Activated naive CD4-positive, alpha-beta T cell treated with anti-CD3 and anti-CD28 coated beads, Interleukin-2, amount 10 ng/mL, durations not matched to agents 7 days and 5 days (primary cell): ENCODE measurements at regions not wholly inside any gene's neighbourhood (a gene's known extent, or its start where the extent isn't known, plus 50 kb on each side); places are given as distances from the start of the nearest gene placed in this dataset.
"Not testable (repeated sequence)": the region's sequence is repeated elsewhere in the genome, so short reads cannot be mapped to it uniquely, and the experiment has no call there.

Experiments used
- CTCF ChIA-PET: fragments of 350-600 bp; sonication (Branson Sonifier 250); formaldehyde crosslinking; loops from one replicate; lab custom pipeline; 2021; ENCODE audit warnings: antibody characterized with exemption; lab: Charles Lee
- DNase-seq: peaks from one replicate; pipeline ENCODE4 v3.0.0-alpha.2; 2020
- H3K27ac Mint-ChIP-seq: one replicate; pipeline ENCODE4 v1.8.0; 2021; ENCODE audit warnings: mild to moderate bottlenecking, moderate library complexity, mixed read lengths
- H3K27me3 Mint-ChIP-seq: one replicate; pipeline ENCODE4 v1.8.0; 2021; ENCODE audit warnings: mild to moderate bottlenecking, mixed read lengths
- H3K36me3 Mint-ChIP-seq: one replicate; pipeline ENCODE4 v1.8.0; 2021; ENCODE audit warnings: mixed read lengths
- H3K4me1 Mint-ChIP-seq: one replicate; pipeline ENCODE4 v1.8.0; 2021; ENCODE audit warnings: mixed read lengths
- H3K4me3 Mint-ChIP-seq: one replicate; pipeline ENCODE4 v1.8.0; 2021; ENCODE audit warnings: mild to moderate bottlenecking, moderate library complexity, mixed read lengths
- H3K9me3 Mint-ChIP-seq: one replicate; pipeline ENCODE4 v1.8.0; 2021; ENCODE audit warnings: mixed read lengths

- CTCF ChIA-PET, DNase-seq, H3K36me3 Mint-ChIP-seq, H3K27ac Mint-ChIP-seq, H3K9me3 Mint-ChIP-seq, H3K27me3 Mint-ChIP-seq, H3K4me1 Mint-ChIP-seq, H3K4me3 Mint-ChIP-seq: not testable (repeated sequence)
Observed at GRCh38 chr13:53305419-53305818, 276.8 kb downstream of the OLFM4 start.

- Mint-ChIP-seq H3K27ac (no peak overlapping the region), H3K27me3 (no peaks in the 10 kb centered on the region), H3K36me3 (no peaks in the 10 kb centered on the region), H3K4me3 (no peak overlapping the region), H3K9me3 (peaks cover 4% of the 10 kb centered on the region), H3K4me1 (no peaks in the 10 kb centered on the region)
- DNase-seq, result no peak
- CTCF ChIA-PET, result no interaction called here
Observed at GRCh38 chr13:53310786-53311185, 282.2 kb downstream of the OLFM4 start.

GRCh38 chr13:53311561-53311960 lies 282.9 kb downstream of the OLFM4 start:
- Mint-ChIP-seq H3K36me3 (no peaks in the 10 kb centered on the region), H3K27me3 (no peaks in the 10 kb centered on the region), H3K4me1 (no peaks in the 10 kb centered on the region), H3K4me3 (no peak overlapping the region), H3K9me3 (peaks cover 4% of the 10 kb centered on the region), H3K27ac (no peak overlapping the region)
- CTCF ChIA-PET, result no interaction called here
- no peak for DNase-seq

- Mint-ChIP-seq H3K27me3 (no peaks in the 10 kb centered on the region), H3K27ac (no peak overlapping the region), H3K9me3 (no peaks in the 10 kb centered on the region), H3K4me1 (no peaks in the 10 kb centered on the region), H3K36me3 (no peaks in the 10 kb centered on the region), H3K4me3 (no peak overlapping the region)
- CTCF ChIA-PET, result no interaction called here
- DNase-seq, result no peak
Observed at GRCh38 chr13:53321296-53321801, 292.7 kb downstream of the OLFM4 start.

GRCh38 chr13:53324656-53325055 lies 296.0 kb downstream of the OLFM4 start:
- Mint-ChIP-seq H3K4me1 (no peaks in the 10 kb centered on the region), H3K27ac (no peak overlapping the region), H3K4me3 (no peak overlapping the region), H3K9me3 (no peaks in the 10 kb centered on the region), H3K27me3 (no peaks in the 10 kb centered on the region), H3K36me3 (no peaks in the 10 kb centered on the region)
- CTCF ChIA-PET, result no interaction called here
- DNase-seq, result no peak

DNA sequence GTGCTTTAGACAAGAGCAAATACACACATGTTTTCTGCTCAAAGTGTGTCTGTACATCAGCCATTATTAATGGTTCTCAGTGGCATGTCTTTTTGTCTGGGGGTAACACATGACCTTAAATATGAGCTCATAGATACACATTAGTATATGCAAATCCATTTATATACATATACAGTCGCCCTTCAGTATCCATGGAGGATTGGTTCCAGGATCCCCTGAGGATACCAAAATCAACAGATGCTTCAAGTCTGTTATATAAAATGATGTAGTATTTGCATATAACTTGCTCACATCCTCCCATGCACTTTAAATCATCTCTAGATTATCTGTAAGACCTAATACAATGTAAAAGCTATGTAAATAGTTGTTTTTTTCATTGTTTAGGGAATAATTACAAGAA lies 298.1 kb downstream of the OLFM4 start:
- Mint-ChIP-seq H3K9me3 (no peaks in the 10 kb centered on the region), H3K36me3 (no peaks in the 10 kb centered on the region), H3K4me3 (no peak overlapping the region), H3K4me1 (no peaks in the 10 kb centered on the region), H3K27me3 (no peaks in the 10 kb centered on the region), H3K27ac (no peak overlapping the region)
- no peak for DNase-seq
- CTCF ChIA-PET, result no interaction called here

- Mint-ChIP-seq H3K4me1 (no peaks in the 10 kb centered on the region), H3K4me3 (no peak overlapping the region), H3K27me3 (no peaks in the 10 kb centered on the region), H3K27ac (no peak overlapping the region), H3K36me3 (no peaks in the 10 kb centered on the region), H3K9me3 (no peaks in the 10 kb centered on the region)
- DNase-seq, result no peak
- CTCF ChIA-PET, result no interaction called here
Observed at GRCh38 chr13:53327680-53328315, 299.2 kb downstream of the OLFM4 start.

- Mint-ChIP-seq H3K27ac (no peak overlapping the region), H3K4me3 (no peak overlapping the region), H3K9me3 (peaks cover 5% of the 10 kb centered on the region), H3K4me1 (no peaks in the 10 kb centered on the region), H3K36me3 (no peaks in the 10 kb centered on the region), H3K27me3 (no peaks in the 10 kb centered on the region)
- DNase-seq, result no peak
- CTCF ChIA-PET, result no interaction called here
Observed at GRCh38 chr13:53336441-53337160, 308.0 kb downstream of the OLFM4 start.

DNA sequence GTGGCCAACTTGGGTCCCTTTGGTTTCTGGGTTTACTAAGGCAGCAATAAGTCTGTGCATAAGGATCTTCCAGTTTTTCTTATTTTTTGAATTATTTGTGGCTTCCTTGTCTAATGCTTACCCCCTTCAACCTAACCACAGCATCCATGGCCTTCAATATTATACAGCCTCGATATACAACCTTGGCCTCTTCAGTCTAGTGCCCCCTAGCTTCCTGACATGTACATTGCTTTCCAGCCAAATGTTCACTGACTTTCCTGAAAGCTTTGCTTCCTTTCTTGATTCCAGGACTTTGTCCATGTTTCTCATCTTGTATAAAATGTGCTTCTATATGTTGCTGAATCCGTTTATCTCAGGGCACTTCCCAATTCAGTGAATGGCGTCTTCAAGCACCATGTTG lies 310.1 kb downstream of the OLFM4 start:
- Mint-ChIP-seq H3K27ac (no peak overlapping the region), H3K4me1 (no peaks in the 10 kb centered on the region), H3K27me3 (no peaks in the 10 kb centered on the region), H3K4me3 (no peak overlapping the region), H3K9me3 (peaks cover 7% of the 10 kb centered on the region), H3K36me3 (no peaks in the 10 kb centered on the region)
- no peak for DNase-seq
- CTCF ChIA-PET, result no interaction called here

GRCh38 chr13:53340505-53341143 lies 312.0 kb downstream of the OLFM4 start:
- no peaks in the 10 kb centered on the region for H3K36me3 Mint-ChIP-seq
- no peak overlapping the region for H3K27ac Mint-ChIP-seq
- H3K9me3 Mint-ChIP-seq, result peaks cover 7% of the 10 kb centered on the region
- no peaks in the 10 kb centered on the region for H3K27me3 Mint-ChIP-seq
- H3K4me1 Mint-ChIP-seq, result no peaks in the 10 kb centered on the region
- H3K4me3 Mint-ChIP-seq, result no peak overlapping the region
- CTCF ChIA-PET, result no interaction called here
- no peak for DNase-seq

- Mint-ChIP-seq H3K27me3 (no peaks in the 10 kb centered on the region), H3K36me3 (no peaks in the 10 kb centered on the region), H3K4me3 (no peak overlapping the region), H3K9me3 (peaks cover 7% of the 10 kb centered on the region), H3K27ac (no peak overlapping the region), H3K4me1 (no peaks in the 10 kb centered on the region)
- no peak for DNase-seq
- CTCF ChIA-PET, result no interaction called here
Observed at GRCh38 chr13:53341144-53341510, 312.5 kb downstream of the OLFM4 start.

- Mint-ChIP-seq H3K36me3 (no peaks in the 10 kb centered on the region), H3K27ac (no peak overlapping the region), H3K4me3 (no peak overlapping the region), H3K27me3 (no peaks in the 10 kb centered on the region), H3K9me3 (peaks cover 7% of the 10 kb centered on the region), H3K4me1 (no peaks in the 10 kb centered on the region)
- CTCF ChIA-PET, result no interaction called here
- DNase-seq, result no peak
Observed at GRCh38 chr13:53342623-53343360, 314.2 kb downstream of the OLFM4 start.

DNA sequence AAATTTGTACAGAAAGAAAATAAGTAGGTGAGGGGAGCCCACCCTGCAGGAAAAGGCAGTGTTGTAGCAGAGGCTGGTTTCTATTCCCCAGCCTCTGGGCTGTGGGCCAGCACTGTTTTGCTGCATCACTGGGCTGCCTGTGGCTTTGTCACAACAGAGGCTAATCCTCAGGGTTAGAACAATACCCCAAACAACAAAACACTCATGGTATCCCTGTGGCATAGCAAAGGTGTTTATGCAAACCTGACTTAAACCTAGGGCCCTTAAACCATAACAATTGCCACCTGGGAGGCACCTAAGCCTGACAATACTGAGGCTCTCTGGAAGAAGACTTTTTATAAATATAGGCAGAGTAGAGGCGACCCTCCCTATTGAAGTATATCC lies 314.7 kb downstream of the OLFM4 start:
- CTCF ChIA-PET, result no interaction called here
- no peak overlapping the region for H3K4me3 Mint-ChIP-seq
- no peaks in the 10 kb centered on the region for H3K4me1 Mint-ChIP-seq
- peaks cover 7% of the 10 kb centered on the region for H3K9me3 Mint-ChIP-seq
- H3K27me3 Mint-ChIP-seq, result no peaks in the 10 kb centered on the region
- no peak overlapping the region for H3K27ac Mint-ChIP-seq
- no peak for DNase-seq
- no peaks in the 10 kb centered on the region for H3K36me3 Mint-ChIP-seq

GRCh38 chr13:53351021-53351420 lies 322.4 kb downstream of the OLFM4 start:
- no peaks in the 10 kb centered on the region for H3K4me1 Mint-ChIP-seq
- H3K36me3 Mint-ChIP-seq, result no peaks in the 10 kb centered on the region
- no peak overlapping the region for H3K4me3 Mint-ChIP-seq
- no peak for DNase-seq
- H3K27ac Mint-ChIP-seq, result no peak overlapping the region
- no peaks in the 10 kb centered on the region for H3K9me3 Mint-ChIP-seq
- CTCF ChIA-PET, result no interaction called here
- H3K27me3 Mint-ChIP-seq, result no peaks in the 10 kb centered on the region
